DOHH2 (cell line): ENCODE measurements at regions not wholly inside any gene's neighbourhood (a gene's known extent, or its start where the extent isn't known, plus 50 kb on each side); places are given as distances from the start of the nearest gene placed in this dataset.

Experiments
- H3F3A ChIP-seq: fragments of 200-600 bp; sonication (generic), shearing (Covaris generic); 2 replicates; pipeline ENCODE4 v1.6.0; 2016; ENCODE audit warnings: antibody characterized with exemption, mild to moderate bottlenecking; ENCODE audit not compliant: control insufficient read depth, insufficient read depth
- H3K27ac ChIP-seq: fragments of 200-600 bp; sonication (generic); 2 replicates; pipeline ENCODE4 v1.5.1; 2014; ENCODE audit warnings: low read depth, mild to moderate bottlenecking, low read length, moderate library complexity
- H3K27me3 ChIP-seq: fragments of 200-600 bp; sonication (generic); 2 replicates; pipeline ENCODE4 v1.6.1; 2014; ENCODE audit warnings: mild to moderate bottlenecking, low read length, mixed read lengths; ENCODE audit not compliant: control insufficient read depth
- H3K36me3 ChIP-seq: fragments of 200-600 bp; sonication (generic); 2 replicates; pipeline ENCODE4 v1.6.1; 2014; ENCODE audit warnings: mild to moderate bottlenecking, low read length, moderate library complexity, mixed read lengths; ENCODE audit not compliant: control insufficient read depth
- H3K4me1 ChIP-seq: fragments of 200-600 bp; sonication (generic); 2 replicates; pipeline ENCODE4 v1.6.1; 2014; ENCODE audit warnings: mild to moderate bottlenecking, low read length, mixed read lengths; ENCODE audit not compliant: control insufficient read depth
- H3K4me2 ChIP-seq: fragments of 200-600 bp; sonication (generic); 2 replicates; pipeline ENCODE4 v1.6.0; 2014; ENCODE audit warnings: mild to moderate bottlenecking, low read length, moderate library complexity
- H3K4me3 ChIP-seq: fragments of 200-600 bp; sonication (generic); 2 replicates; pipeline ENCODE4 v1.5.1; 2014; ENCODE audit warnings: mild to moderate bottlenecking, low read length, mixed read lengths
- H3K79me2 ChIP-seq: fragments of 200-600 bp; sonication (generic); 2 replicates; pipeline ENCODE4 v1.6.1; 2014; ENCODE audit warnings: mild to moderate bottlenecking, low read length, mixed read lengths; ENCODE audit not compliant: control insufficient read depth
- H3K9me2 ChIP-seq: fragments of 200-600 bp; sonication (generic); replicated peaks from 2 replicates; pipeline ENCODE4 v1.6.1; 2014; ENCODE audit warnings: mild to moderate bottlenecking, low read length, mixed read lengths; ENCODE audit not compliant: control insufficient read depth
- H3K9me3 ChIP-seq: fragments of 200-600 bp; sonication (generic); 2 replicates; pipeline ENCODE4 v1.6.1; 2014; ENCODE audit warnings: antibody characterized with exemption, low read length, mixed read lengths; ENCODE audit not compliant: control insufficient read depth, insufficient read depth
- H4K20me1 ChIP-seq: fragments of 200-600 bp; sonication (generic); 2 replicates; pipeline ENCODE4 v1.6.0; 2014; ENCODE audit warnings: low read depth, mild to moderate bottlenecking, antibody characterized with exemption, low read length, moderate library complexity; ENCODE audit not compliant: control insufficient read depth, insufficient read depth
- EZH2phosphoT487 ChIP-seq: fragments of 200-600 bp; sonication (generic); IDR thresholded peaks from 2 replicates; pipeline ENCODE4 v1.6.1; 2017; ENCODE audit warnings: borderline replicate concordance, mild to moderate bottlenecking, antibody characterized with exemption, low read length, moderate library complexity, mixed read lengths
- TF ChIP-seq, protein P1 (sequence below): fragments of 200-600 bp; sonication (generic); IDR thresholded peaks from one replicate; pipeline ENCODE4 v1.5.1; 2014; ENCODE audit warnings: antibody characterized with exemption, mild to moderate bottlenecking, low read depth, low read length; ENCODE audit not compliant: poor library complexity, severe bottlenecking

DNA sequence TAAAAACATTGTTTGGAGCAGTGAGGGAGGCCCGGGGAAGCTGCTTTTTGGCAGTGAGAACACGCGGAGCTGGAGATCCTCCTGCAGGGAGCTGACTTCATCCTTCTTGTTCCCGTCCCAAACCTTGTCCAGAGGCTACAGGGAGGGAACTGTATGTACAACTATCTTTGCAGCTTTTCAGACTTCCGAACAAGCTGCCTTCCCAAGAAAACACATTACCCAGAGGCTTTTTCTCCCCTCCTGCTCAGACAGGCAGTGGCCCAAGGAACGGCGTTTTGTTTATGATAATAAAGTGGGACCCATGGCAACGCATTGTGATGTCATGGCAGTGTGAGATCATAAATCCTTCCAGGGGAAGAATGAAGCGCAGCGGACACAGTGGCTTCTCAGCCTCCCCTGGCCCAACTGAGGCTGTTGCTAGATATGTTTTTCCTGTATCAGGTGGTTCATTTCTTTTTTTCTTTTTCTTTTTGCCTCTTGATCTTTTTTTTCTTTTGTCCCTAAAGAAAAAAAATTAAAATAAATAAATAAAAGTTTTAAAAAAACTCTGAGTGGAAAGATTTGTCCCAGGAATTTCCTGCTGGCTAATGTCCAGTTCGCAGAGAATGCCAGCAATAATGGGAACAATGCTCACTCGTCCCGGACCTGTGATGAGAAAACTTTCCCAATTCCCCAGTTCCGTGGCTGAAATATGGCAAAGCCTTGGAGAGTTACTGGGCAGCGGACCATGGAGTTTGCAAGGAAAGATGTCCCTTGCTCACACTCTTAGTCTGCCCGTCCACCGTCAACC is 103.4 kb upstream of the MAP1LC3B2 start:
- Histone ChIP-seq H3K27ac (no peak overlapping the region), H3F3A (no peaks in the 10 kb centered on the region), H3K4me1 (no peaks in the 10 kb centered on the region), H4K20me1 (no peaks in the 10 kb centered on the region), H3K4me3 (no peak overlapping the region), H3K9me3 (no peaks in the 10 kb centered on the region), H3K9me2 (no peaks in the 10 kb centered on the region), H3K4me2 (no peak overlapping the region), H3K79me2 (no peaks in the 10 kb centered on the region), H3K27me3 (no peaks in the 10 kb centered on the region), H3K36me3 (no peaks in the 10 kb centered on the region)
- no peak for TF ChIP-seq EZH2phosphoT487
- TF ChIP-seq, protein P1, sequence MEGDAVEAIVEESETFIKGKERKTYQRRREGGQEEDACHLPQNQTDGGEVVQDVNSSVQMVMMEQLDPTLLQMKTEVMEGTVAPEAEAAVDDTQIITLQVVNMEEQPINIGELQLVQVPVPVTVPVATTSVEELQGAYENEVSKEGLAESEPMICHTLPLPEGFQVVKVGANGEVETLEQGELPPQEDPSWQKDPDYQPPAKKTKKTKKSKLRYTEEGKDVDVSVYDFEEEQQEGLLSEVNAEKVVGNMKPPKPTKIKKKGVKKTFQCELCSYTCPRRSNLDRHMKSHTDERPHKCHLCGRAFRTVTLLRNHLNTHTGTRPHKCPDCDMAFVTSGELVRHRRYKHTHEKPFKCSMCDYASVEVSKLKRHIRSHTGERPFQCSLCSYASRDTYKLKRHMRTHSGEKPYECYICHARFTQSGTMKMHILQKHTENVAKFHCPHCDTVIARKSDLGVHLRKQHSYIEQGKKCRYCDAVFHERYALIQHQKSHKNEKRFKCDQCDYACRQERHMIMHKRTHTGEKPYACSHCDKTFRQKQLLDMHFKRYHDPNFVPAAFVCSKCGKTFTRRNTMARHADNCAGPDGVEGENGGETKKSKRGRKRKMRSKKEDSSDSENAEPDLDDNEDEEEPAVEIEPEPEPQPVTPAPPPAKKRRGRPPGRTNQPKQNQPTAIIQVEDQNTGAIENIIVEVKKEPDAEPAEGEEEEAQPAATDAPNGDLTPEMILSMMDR = no peak

DNA sequence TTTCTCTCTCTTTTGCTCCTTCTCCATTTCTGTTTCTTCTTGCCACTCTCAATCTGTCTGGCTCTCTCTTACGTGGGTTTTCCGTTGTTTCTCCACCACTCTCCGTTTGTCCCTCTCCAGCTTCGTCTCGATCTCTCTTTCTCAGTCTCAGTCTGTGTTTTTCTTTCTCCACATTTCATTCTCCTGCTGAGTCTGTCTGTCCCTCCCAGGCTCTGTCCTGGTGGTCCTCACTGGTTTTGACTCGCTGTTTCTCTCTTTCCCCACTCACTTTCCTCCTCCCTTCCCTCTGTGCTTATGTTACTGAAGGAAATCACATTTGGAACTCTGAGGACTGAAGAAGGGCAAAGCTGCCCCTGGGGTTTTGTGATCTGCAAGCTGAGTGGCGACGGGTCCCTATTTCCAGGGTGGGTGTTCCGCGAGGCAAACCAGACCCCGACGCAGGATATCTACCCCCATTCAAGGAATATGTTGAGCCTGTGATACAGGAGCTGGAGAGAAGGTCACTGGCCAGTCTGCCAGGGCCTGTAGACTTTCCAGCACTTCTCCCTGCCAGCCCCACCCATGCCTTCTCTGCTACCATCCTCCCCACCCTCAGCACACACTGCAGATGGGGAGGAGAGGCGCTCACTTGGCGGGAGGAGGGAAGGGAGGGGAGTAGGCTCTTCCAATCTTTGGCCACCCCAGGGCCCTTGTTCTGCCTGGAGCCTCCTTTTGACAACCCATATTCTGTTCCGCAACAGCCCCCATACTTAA is 102.7 kb upstream of the MAP1LC3B2 start:
- no peaks in the 10 kb centered on the region for H3K4me1 ChIP-seq
- H3K27ac ChIP-seq = no peak overlapping the region
- H3K4me3 ChIP-seq = no peak overlapping the region
- H3K9me3 ChIP-seq = no peaks in the 10 kb centered on the region
- no peaks in the 10 kb centered on the region for H3K36me3 ChIP-seq
- H3K9me2 ChIP-seq = no peaks in the 10 kb centered on the region
- H3F3A ChIP-seq = no peaks in the 10 kb centered on the region
- no peaks in the 10 kb centered on the region for H3K79me2 ChIP-seq
- H3K27me3 ChIP-seq = no peaks in the 10 kb centered on the region
- H4K20me1 ChIP-seq = no peaks in the 10 kb centered on the region
- H3K4me2 ChIP-seq = no peak overlapping the region
- TF ChIP-seq, protein P1 = no peak
- TF ChIP-seq EZH2phosphoT487 = no peak

DNA sequence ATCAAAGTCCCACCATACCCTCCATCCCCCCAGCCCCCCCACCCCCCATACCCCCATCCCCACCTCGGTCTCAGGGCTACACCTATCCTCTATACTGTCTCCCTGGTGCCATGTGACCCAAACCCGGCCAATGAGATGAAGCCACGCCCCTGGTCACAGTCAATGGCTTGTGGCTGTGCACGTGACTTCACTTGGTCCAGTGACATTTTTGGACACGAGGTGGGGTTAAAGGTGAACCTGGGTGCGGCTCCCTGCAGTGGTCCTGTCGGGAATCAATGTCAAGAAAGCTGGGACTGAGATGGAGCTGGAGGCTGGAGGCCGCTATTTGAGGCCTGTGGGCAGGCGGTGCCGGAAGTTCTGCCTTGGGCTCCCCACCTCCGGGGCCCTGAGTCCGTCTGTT is 100.7 kb upstream of the MAP1LC3B2 start:
- Histone ChIP-seq H3K79me2 (no peaks in the 10 kb centered on the region), H3K36me3 (no peaks in the 10 kb centered on the region), H3K4me3 (no peak overlapping the region), H3K4me1 (no peaks in the 10 kb centered on the region), H3K4me2 (no peak overlapping the region), H3K9me2 (no peaks in the 10 kb centered on the region), H3K27ac (no peak overlapping the region), H4K20me1 (no peaks in the 10 kb centered on the region), H3F3A (no peaks in the 10 kb centered on the region), H3K9me3 (no peaks in the 10 kb centered on the region), H3K27me3 (no peaks in the 10 kb centered on the region)
- no peak for TF ChIP-seq EZH2phosphoT487
- TF ChIP-seq, protein P1 = no peak
